Neural cell (in vitro differentiated cells): ENCODE measurements at regions not wholly inside any gene's neighbourhood (a gene's known extent, or its start where the extent isn't known, plus 50 kb on each side); places are given as distances from the start of the nearest gene placed in this dataset.

Experiments
- H2AFZ ChIP-seq: fragments of 200-600, 300-800 bp; sonication (generic), shearing (Covaris generic); 2 replicates; pipeline ENCODE4 v1.6.0; 2014; ENCODE audit warnings: low read depth, mild to moderate bottlenecking, antibody characterized with exemption, low read length, moderate library complexity
- H3F3A ChIP-seq: fragments of 200-600 bp; shearing (Covaris generic); 2 replicates; pipeline ENCODE4 v1.6.1; 2016; ENCODE audit warnings: mild to moderate bottlenecking, moderate library complexity, mixed read lengths, antibody characterized with exemption, low read length; ENCODE audit not compliant: insufficient read depth, poor library complexity, severe bottlenecking
- H3K27ac ChIP-seq: fragments of 200-600, 300-800 bp; sonication (generic), shearing (Covaris generic); 2 replicates; pipeline ENCODE4 v1.5.1; 2014; ENCODE audit warnings: mild to moderate bottlenecking, low read length, moderate library complexity
- H3K27me3 ChIP-seq: fragments of 300-800, 200-600 bp; sonication (generic), shearing (Covaris generic); 2 replicates; pipeline ENCODE4 v1.6.0; 2014; ENCODE audit warnings: mild to moderate bottlenecking, low read depth, low read length, moderate library complexity; ENCODE audit not compliant: insufficient read depth
- H3K36me3 ChIP-seq: fragments of 300-800, 200-600 bp; sonication (generic), shearing (Covaris generic); 2 replicates; pipeline ENCODE4 v1.5.1; 2014; ENCODE audit warnings: mild to moderate bottlenecking, antibody characterized with exemption, low read length, moderate library complexity; ENCODE audit not compliant: insufficient read depth
- H3K4me2 ChIP-seq: fragments of 300-800, 200-600 bp; sonication (generic), shearing (Covaris generic); 2 replicates; pipeline ENCODE4 v1.6.0; 2014; ENCODE audit warnings: mild to moderate bottlenecking, low read length
- H3K4me3 ChIP-seq: fragments of 300-800, 200-600 bp; sonication (generic), shearing (Covaris generic); 2 replicates; pipeline ENCODE4 v1.5.1; 2014; ENCODE audit warnings: mild to moderate bottlenecking, low read length, moderate library complexity
- H3K79me2 ChIP-seq: fragments of 200-600 bp; shearing (Covaris generic); replicated peaks from 2 replicates; pipeline ENCODE4 v1.6.0; 2014; ENCODE audit warnings: mild to moderate bottlenecking, low read length, moderate library complexity; ENCODE audit not compliant: insufficient read depth
- H3K9ac ChIP-seq: fragments of 300-800, 200-600 bp; sonication (generic), shearing (Covaris generic); 2 replicates; pipeline ENCODE4 v1.6.1; 2016; ENCODE audit warnings: mild to moderate bottlenecking, low read length, mixed read lengths
- H3K9me2 ChIP-seq: fragments of 200-600 bp; shearing (Covaris generic); 2 replicates; pipeline ENCODE4 v1.6.1; 2016; ENCODE audit warnings: mild to moderate bottlenecking, low read length, mixed read lengths; ENCODE audit not compliant: insufficient read depth
- H3K9me3 ChIP-seq: fragments of 200-600, 300-800 bp; sonication (generic), shearing (Covaris generic); 2 replicates; pipeline ENCODE4 v1.6.1; 2016; ENCODE audit warnings: mild to moderate bottlenecking, mixed run types, low read length, moderate library complexity, mixed read lengths
- H4K20me1 ChIP-seq: fragments of 200-600 bp; shearing (Covaris generic); 2 replicates; pipeline ENCODE4 v1.6.1; 2016; ENCODE audit warnings: mild to moderate bottlenecking, mixed run types; ENCODE audit not compliant: insufficient read depth
- EP300 ChIP-seq: fragments of 450-650 bp; conservative IDR thresholded peaks from 2 replicates; pipeline ENCODE4 v1.6.1; 2014; ENCODE audit warnings: antibody characterized with exemption, mild to moderate bottlenecking, moderate library complexity; ENCODE audit not compliant: poor library complexity, severe bottlenecking
- EZH2 ChIP-seq: fragments of 200-600, 300-800 bp; shearing (Covaris generic), sonication (generic); IDR thresholded peaks from 2 replicates; pipeline ENCODE4 v1.6.1; 2014; ENCODE audit warnings: antibody characterized with exemption, low read length, borderline replicate concordance, mild to moderate bottlenecking; ENCODE audit not compliant: insufficient read depth, poor library complexity, severe bottlenecking
- MXI1 ChIP-seq: fragments of 450-650 bp; conservative IDR thresholded peaks from 2 replicates; pipeline ENCODE4 v1.6.1; 2014; ENCODE audit warnings: antibody characterized with exemption, mild to moderate bottlenecking; ENCODE audit not compliant: poor library complexity, severe bottlenecking
- POLR2AphosphoS5 ChIP-seq: IDR thresholded peaks from 2 replicates; pipeline ENCODE4 v1.6.1; 2012
- RAD21 ChIP-seq: fragments of 450-650 bp; conservative IDR thresholded peaks from 2 replicates; pipeline ENCODE4 v1.6.1; 2014; ENCODE audit warnings: antibody characterized with exemption, mild to moderate bottlenecking, moderate library complexity
- SMC3 ChIP-seq: fragments of 450-650 bp; conservative IDR thresholded peaks from 2 replicates; pipeline ENCODE4 v1.6.1; 2014; ENCODE audit warnings: antibody characterized with exemption, mild to moderate bottlenecking, moderate library complexity; ENCODE audit not compliant: poor library complexity
- TAF1 ChIP-seq: IDR thresholded peaks from 2 replicates; pipeline ENCODE4 v1.6.1; 2012; ENCODE audit warnings: low read depth
- TF ChIP-seq, protein P1 (sequence below): fragments of 450-650 bp; IDR thresholded peaks from 2 replicates; pipeline ENCODE4 v1.5.1; 2014; ENCODE audit warnings: antibody characterized with exemption, mild to moderate bottlenecking, moderate library complexity; ENCODE audit not compliant: poor library complexity, severe bottlenecking
- TF ChIP-seq, protein P2 (sequence below): IDR thresholded peaks from 2 replicates; pipeline ENCODE4 v1.6.1; 2012; ENCODE audit warnings: borderline replicate concordance

DNA sequence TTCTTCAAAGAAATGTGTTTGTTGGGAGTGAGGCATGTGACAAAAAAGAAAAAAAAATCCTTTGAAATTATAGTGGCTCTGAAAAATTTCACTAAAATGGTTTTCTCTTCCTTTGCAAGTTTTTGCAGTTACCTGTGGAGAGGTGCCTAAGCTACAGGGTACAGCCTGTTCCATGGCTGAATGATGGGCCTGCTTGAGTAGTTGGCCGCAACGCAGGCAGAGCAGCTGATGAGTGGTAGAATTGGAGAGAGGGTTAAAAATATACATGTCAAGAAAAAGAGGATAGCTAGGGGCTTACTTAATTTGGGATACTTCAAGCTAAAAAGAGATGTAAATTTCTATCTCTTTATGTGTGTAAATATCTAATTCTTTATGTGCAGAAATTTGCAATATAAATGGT is 629.1 kb upstream of the SLC10A2 start:
- Histone ChIP-seq H3K9me2 (no peaks in the 10 kb centered on the region), H3K27me3 (no peaks in the 10 kb centered on the region), H2AFZ (no peak overlapping the region), H4K20me1 (no peaks in the 10 kb centered on the region), H3K9me3 (no peaks in the 10 kb centered on the region), H3K36me3 (no peaks in the 10 kb centered on the region), H3K27ac (no peak overlapping the region), H3K4me2 (no peak overlapping the region), H3K79me2 (no peaks in the 10 kb centered on the region), H3K4me3 (no peak overlapping the region), H3F3A (peaks cover 3% of the 10 kb centered on the region), H3K9ac (no peak overlapping the region)
- TF ChIP-seq EZH2 (no peak), POLR2AphosphoS5 (no peak), SMC3 (no peak), EP300 (no peak), TAF1 (no peak), MXI1 (no peak), RAD21 (no peak)
- TF ChIP-seq, protein P1, sequence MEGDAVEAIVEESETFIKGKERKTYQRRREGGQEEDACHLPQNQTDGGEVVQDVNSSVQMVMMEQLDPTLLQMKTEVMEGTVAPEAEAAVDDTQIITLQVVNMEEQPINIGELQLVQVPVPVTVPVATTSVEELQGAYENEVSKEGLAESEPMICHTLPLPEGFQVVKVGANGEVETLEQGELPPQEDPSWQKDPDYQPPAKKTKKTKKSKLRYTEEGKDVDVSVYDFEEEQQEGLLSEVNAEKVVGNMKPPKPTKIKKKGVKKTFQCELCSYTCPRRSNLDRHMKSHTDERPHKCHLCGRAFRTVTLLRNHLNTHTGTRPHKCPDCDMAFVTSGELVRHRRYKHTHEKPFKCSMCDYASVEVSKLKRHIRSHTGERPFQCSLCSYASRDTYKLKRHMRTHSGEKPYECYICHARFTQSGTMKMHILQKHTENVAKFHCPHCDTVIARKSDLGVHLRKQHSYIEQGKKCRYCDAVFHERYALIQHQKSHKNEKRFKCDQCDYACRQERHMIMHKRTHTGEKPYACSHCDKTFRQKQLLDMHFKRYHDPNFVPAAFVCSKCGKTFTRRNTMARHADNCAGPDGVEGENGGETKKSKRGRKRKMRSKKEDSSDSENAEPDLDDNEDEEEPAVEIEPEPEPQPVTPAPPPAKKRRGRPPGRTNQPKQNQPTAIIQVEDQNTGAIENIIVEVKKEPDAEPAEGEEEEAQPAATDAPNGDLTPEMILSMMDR: no peak
- TF ChIP-seq, protein P2, sequence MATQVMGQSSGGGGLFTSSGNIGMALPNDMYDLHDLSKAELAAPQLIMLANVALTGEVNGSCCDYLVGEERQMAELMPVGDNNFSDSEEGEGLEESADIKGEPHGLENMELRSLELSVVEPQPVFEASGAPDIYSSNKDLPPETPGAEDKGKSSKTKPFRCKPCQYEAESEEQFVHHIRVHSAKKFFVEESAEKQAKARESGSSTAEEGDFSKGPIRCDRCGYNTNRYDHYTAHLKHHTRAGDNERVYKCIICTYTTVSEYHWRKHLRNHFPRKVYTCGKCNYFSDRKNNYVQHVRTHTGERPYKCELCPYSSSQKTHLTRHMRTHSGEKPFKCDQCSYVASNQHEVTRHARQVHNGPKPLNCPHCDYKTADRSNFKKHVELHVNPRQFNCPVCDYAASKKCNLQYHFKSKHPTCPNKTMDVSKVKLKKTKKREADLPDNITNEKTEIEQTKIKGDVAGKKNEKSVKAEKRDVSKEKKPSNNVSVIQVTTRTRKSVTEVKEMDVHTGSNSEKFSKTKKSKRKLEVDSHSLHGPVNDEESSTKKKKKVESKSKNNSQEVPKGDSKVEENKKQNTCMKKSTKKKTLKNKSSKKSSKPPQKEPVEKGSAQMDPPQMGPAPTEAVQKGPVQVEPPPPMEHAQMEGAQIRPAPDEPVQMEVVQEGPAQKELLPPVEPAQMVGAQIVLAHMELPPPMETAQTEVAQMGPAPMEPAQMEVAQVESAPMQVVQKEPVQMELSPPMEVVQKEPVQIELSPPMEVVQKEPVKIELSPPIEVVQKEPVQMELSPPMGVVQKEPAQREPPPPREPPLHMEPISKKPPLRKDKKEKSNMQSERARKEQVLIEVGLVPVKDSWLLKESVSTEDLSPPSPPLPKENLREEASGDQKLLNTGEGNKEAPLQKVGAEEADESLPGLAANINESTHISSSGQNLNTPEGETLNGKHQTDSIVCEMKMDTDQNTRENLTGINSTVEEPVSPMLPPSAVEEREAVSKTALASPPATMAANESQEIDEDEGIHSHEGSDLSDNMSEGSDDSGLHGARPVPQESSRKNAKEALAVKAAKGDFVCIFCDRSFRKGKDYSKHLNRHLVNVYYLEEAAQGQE: no peak

DNA sequence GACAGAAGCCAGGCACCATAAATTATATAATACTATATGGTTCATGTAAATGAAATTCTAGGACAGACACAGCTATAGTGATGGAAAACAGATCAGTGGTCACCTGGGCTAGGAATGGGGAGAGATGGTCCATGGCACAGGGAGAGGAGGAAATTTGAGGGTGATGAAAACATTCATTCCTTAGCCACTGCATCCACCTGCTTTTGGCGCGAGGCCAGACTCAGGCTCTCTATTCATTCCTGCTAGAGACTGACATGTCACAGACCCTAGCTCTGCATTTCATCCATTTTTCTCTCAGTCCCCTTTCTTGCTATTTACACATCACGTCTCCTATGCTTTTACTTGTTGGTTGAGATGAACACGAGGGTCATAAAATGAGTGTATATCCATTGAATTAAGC is 628.3 kb upstream of the SLC10A2 start:
- Histone ChIP-seq H3K27me3 (no peaks in the 10 kb centered on the region), H3F3A (peaks cover 3% of the 10 kb centered on the region), H4K20me1 (no peaks in the 10 kb centered on the region), H3K9ac (no peak overlapping the region), H3K9me2 (no peaks in the 10 kb centered on the region), H3K4me3 (no peak overlapping the region), H3K4me2 (no peak overlapping the region), H3K9me3 (no peaks in the 10 kb centered on the region), H3K79me2 (no peaks in the 10 kb centered on the region), H3K36me3 (no peaks in the 10 kb centered on the region), H3K27ac (no peak overlapping the region), H2AFZ (no peak overlapping the region)
- no peak for TF ChIP-seq TAF1
- TF ChIP-seq, protein P2: no peak
- TF ChIP-seq, protein P1: no peak
- no peak for TF ChIP-seq RAD21
- no peak for TF ChIP-seq EP300
- no peak for TF ChIP-seq EZH2
- no peak for TF ChIP-seq MXI1
